VCaP (cell line): ENCODE measurements at regions not wholly inside any gene's neighbourhood (a gene's known extent, or its start where the extent isn't known, plus 50 kb on each side); places are given as distances from the start of the nearest gene placed in this dataset.

Experiments used
- H3K27ac ChIP-seq: fragments of 450-650 bp; 2 replicates; pipeline ENCODE4 v1.5.1; 2017
- TF ChIP-seq, protein P1 (sequence below): fragments of 450-650 bp; conservative IDR thresholded peaks from 2 replicates; pipeline ENCODE4 v1.5.1; 2017; ENCODE audit warnings: mild to moderate bottlenecking, moderate library complexity

GRCh38 chr15:98418122-98418521 is 230.2 kb upstream of the IGF1R start:
- H3K27ac ChIP-seq: no peak overlapping the region
- TF ChIP-seq, protein P1, sequence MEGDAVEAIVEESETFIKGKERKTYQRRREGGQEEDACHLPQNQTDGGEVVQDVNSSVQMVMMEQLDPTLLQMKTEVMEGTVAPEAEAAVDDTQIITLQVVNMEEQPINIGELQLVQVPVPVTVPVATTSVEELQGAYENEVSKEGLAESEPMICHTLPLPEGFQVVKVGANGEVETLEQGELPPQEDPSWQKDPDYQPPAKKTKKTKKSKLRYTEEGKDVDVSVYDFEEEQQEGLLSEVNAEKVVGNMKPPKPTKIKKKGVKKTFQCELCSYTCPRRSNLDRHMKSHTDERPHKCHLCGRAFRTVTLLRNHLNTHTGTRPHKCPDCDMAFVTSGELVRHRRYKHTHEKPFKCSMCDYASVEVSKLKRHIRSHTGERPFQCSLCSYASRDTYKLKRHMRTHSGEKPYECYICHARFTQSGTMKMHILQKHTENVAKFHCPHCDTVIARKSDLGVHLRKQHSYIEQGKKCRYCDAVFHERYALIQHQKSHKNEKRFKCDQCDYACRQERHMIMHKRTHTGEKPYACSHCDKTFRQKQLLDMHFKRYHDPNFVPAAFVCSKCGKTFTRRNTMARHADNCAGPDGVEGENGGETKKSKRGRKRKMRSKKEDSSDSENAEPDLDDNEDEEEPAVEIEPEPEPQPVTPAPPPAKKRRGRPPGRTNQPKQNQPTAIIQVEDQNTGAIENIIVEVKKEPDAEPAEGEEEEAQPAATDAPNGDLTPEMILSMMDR: no peak

- no peak overlapping the region for H3K27ac ChIP-seq
- TF ChIP-seq, protein P1: no peak
Observed at GRCh38 chr15:98419173-98419780, 229.1 kb upstream of the IGF1R start.

GRCh38 chr15:98420837-98421236 is 227.5 kb upstream of the IGF1R start:
- TF ChIP-seq, protein P1: no peak
- no peak overlapping the region for H3K27ac ChIP-seq

DNA sequence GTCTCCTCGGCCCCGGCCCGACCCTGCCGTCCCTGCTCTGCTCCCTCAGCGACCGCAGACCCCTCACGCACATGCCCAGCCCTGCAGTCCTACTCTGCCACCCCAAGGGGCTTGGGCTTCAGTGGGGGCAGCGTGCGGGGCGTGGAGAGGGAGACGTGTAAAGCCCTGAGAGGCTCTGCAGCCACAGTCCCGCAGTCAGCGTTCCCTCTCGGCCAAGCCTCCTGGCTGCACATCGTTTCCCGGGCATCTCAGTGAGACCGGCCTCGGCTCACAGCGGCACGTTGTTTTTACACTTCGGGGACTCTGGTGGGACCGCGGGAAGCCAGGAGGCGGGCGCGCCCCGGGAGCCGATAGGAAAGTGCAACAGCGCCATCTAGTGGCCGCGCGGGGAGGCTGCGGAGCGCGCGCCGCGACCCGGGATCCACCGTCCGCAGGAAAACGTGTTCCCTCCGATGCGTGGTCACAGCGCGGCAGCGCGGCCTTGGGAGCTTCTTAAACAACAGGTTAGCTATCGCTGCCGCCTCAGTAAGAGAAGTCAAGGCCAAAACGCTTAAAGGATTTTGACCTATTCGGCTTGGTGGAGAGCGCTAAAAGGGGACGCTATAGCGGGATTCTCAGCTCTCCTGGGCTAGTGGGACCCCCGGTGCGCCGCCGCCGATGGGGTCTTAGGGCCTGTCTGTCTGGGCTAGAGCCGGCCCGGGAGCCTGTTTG is 226.8 kb upstream of the IGF1R start:
- TF ChIP-seq, protein P1: peak; percentile 100
- no peak overlapping the region for H3K27ac ChIP-seq

DNA sequence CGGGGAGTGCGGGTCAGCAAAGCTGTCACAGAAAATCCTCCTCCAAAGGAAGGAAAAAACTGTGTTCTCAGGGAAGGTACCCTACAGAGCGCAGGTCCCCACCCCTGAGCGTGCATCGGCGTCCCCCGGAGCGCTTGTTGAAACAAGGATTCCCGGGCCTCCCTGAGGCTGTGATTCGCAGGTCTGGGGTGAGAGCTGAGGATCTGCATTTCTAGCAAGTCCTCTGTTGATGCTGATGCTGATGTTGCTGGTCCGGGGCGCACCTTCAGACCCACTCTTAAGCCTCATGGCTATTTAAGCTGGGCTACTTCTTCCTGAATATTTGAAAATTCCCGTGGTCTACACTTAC is 226.2 kb upstream of the IGF1R start:
- TF ChIP-seq, protein P1: no peak
- no peak overlapping the region for H3K27ac ChIP-seq

DNA sequence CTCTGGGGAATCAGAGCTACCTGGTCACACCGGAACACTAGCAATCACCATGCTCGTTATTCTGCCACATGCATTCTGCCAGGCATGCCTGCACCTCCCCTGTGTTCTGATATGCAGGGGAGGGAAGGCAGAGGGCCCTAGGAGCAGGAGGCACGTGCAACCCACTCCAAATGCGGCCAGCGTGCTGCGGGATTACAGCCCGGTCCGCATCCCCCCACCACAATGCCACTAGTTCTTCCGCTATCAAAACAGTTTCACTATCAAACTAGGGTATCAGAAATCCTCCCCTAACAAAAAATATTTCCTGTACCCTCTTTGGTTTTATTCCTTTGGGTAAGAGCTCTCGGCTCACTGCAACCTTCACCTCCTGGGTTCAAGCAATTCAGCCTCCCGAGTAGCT is 223.2 kb upstream of the IGF1R start:
- TF ChIP-seq, protein P1: no peak

GRCh38 chr15:98427321-98427720 is 221.0 kb upstream of the IGF1R start:
- TF ChIP-seq, protein P1: no peak
- H3K27ac ChIP-seq: no peak overlapping the region

More for the DNA sequence above, 223.2 kb upstream of the IGF1R start:
- no peak overlapping the region for H3K27ac ChIP-seq
